IPS-15b (cell line): ENCODE measurements at regions not wholly inside any gene's neighbourhood (a gene's known extent, or its start where the extent isn't known, plus 50 kb on each side); places are given as distances from the start of the nearest gene placed in this dataset.

Experiments
- H3K27me3 ChIP-seq: one replicate; pipeline ENCODE4 v1.6.1; 2013; ENCODE audit warnings: low read length; ENCODE audit not compliant: control insufficient read depth, insufficient read depth
- H3K36me3 ChIP-seq: one replicate; pipeline ENCODE4 v1.6.1; 2013; ENCODE audit warnings: low read length; ENCODE audit not compliant: control insufficient read depth, insufficient read depth
- H3K4me1 ChIP-seq: one replicate; pipeline ENCODE4 v1.6.1; 2013; ENCODE audit warnings: mild to moderate bottlenecking, low read length; ENCODE audit not compliant: control insufficient read depth, insufficient read depth
- H3K4me3 ChIP-seq: one replicate; pipeline ENCODE4 v1.5.1; 2013; ENCODE audit warnings: low read depth, low read length
- H3K9ac ChIP-seq: one replicate; pipeline ENCODE4 v1.6.1; 2013; ENCODE audit warnings: low read depth, mild to moderate bottlenecking, low read length
- H3K9me3 ChIP-seq: one replicate; pipeline ENCODE4 v1.6.1; 2013; ENCODE audit warnings: mild to moderate bottlenecking, low read length; ENCODE audit not compliant: control insufficient read depth, insufficient read depth

- no peaks in the 10 kb centered on the region for H3K27me3 ChIP-seq
- no peaks in the 10 kb centered on the region for H3K4me1 ChIP-seq
- H3K9ac ChIP-seq: no peak overlapping the region
- no peaks in the 10 kb centered on the region for H3K36me3 ChIP-seq
- no peaks in the 10 kb centered on the region for H3K9me3 ChIP-seq
- no peak overlapping the region for H3K4me3 ChIP-seq
Measured at GRCh38 chr1:115428256-115428655, 90.2 kb upstream of the NGF start.

GRCh38 chr1:115426956-115427355 is 88.9 kb upstream of the NGF start:
- no peaks in the 10 kb centered on the region for H3K9me3 ChIP-seq
- H3K27me3 ChIP-seq: no peaks in the 10 kb centered on the region
- H3K4me3 ChIP-seq: no peak overlapping the region
- H3K9ac ChIP-seq: no peak overlapping the region
- no peaks in the 10 kb centered on the region for H3K36me3 ChIP-seq
- no peaks in the 10 kb centered on the region for H3K4me1 ChIP-seq

- no peak overlapping the region for H3K4me3 ChIP-seq
- H3K9ac ChIP-seq: no peak overlapping the region
- no peaks in the 10 kb centered on the region for H3K9me3 ChIP-seq
- H3K27me3 ChIP-seq: no peaks in the 10 kb centered on the region
- no peaks in the 10 kb centered on the region for H3K36me3 ChIP-seq
- H3K4me1 ChIP-seq: no peaks in the 10 kb centered on the region
Measured at GRCh38 chr1:115426231-115426771, 88.3 kb upstream of the NGF start.

GRCh38 chr1:115425442-115425841 is 87.4 kb upstream of the NGF start:
- Histone ChIP-seq H3K4me1 (no peaks in the 10 kb centered on the region), H3K4me3 (no peak overlapping the region), H3K9ac (no peak overlapping the region), H3K27me3 (no peaks in the 10 kb centered on the region), H3K9me3 (no peaks in the 10 kb centered on the region), H3K36me3 (no peaks in the 10 kb centered on the region)

- no peaks in the 10 kb centered on the region for H3K36me3 ChIP-seq
- H3K4me3 ChIP-seq: no peak overlapping the region
- no peaks in the 10 kb centered on the region for H3K4me1 ChIP-seq
- H3K9ac ChIP-seq: no peak overlapping the region
- no peaks in the 10 kb centered on the region for H3K27me3 ChIP-seq
- no peaks in the 10 kb centered on the region for H3K9me3 ChIP-seq
Measured at GRCh38 chr1:115423776-115424175, 85.7 kb upstream of the NGF start.

DNA sequence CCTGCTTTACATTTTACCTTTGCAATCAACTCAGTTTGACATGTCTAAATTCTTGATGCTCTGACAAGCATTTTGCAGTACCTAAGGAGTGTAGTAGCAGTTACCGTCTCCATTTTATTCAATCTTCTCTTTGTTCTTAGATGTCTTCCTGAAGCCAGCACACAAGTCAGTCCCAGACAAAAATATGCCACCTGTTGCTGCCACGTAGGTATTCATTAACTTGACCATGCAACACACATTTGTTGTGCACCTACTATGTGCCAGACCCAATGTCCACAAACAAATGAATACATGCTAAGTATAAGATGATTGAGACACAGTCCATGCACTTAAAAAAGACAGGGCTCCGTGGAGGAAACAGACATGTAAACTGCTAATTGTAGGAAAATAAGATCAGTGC is 81.5 kb upstream of the NGF start:
- Histone ChIP-seq H3K9ac (no peak overlapping the region), H3K27me3 (no peaks in the 10 kb centered on the region), H3K36me3 (no peaks in the 10 kb centered on the region), H3K9me3 (no peaks in the 10 kb centered on the region), H3K4me3 (no peak overlapping the region), H3K4me1 (no peaks in the 10 kb centered on the region)

DNA sequence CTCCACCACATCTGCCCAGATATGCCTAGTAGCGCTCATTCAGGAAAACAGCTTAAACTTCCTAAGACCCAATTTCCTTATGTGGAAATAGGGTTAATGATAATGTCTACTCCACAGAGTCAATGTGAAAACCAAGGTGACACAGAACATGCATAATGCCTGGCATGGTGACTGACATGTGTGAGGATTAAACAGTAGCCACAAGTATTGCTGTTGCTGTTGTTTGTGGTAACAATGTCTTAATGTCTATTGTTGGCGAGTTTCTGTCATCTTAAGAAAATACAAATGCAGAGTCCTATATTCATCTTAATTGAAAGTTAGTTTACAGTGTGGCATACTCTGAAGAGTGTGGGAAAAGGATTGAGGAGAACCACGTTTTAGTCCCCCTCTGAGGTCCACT is 75.6 kb upstream of the NGF start:
- Histone ChIP-seq H3K9ac (no peak overlapping the region), H3K27me3 (no peaks in the 10 kb centered on the region), H3K9me3 (no peaks in the 10 kb centered on the region), H3K4me3 (no peak overlapping the region), H3K36me3 (no peaks in the 10 kb centered on the region), H3K4me1 (peaks cover 3% of the 10 kb centered on the region)

- Histone ChIP-seq H3K4me3 (no peak overlapping the region), H3K4me1 (peaks cover 3% of the 10 kb centered on the region), H3K9me3 (no peaks in the 10 kb centered on the region), H3K36me3 (no peaks in the 10 kb centered on the region), H3K9ac (no peak overlapping the region), H3K27me3 (no peaks in the 10 kb centered on the region)
Measured at GRCh38 chr1:115413208-115413607, 75.2 kb upstream of the NGF start.

- Histone ChIP-seq H3K4me1 (peaks cover 3% of the 10 kb centered on the region), H3K27me3 (no peaks in the 10 kb centered on the region), H3K9me3 (no peaks in the 10 kb centered on the region), H3K9ac (no peak overlapping the region), H3K36me3 (no peaks in the 10 kb centered on the region), H3K4me3 (no peak overlapping the region)
Measured at GRCh38 chr1:115412733-115413132, 74.7 kb upstream of the NGF start.

DNA sequence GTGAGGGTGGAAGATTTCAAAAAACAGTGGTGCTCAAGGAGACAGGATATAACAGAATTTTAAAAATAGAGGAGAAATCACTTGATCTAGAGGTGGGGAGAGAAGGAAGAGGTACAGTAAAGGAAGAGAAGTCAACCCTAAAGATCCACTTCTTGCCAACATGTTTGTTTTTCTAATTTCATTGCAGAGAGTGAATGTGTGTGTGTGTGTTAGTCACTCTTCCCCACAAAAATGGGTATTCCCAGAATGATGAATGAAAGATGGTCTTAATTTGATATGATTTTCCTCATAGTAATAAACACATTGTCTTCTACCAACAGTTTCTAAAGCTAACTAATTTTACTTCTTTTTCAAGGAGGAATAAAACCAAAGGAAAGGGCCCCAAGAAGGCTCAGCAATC is 74.2 kb upstream of the NGF start:
- no peak overlapping the region for H3K9ac ChIP-seq
- H3K27me3 ChIP-seq: no peaks in the 10 kb centered on the region
- peaks cover 3% of the 10 kb centered on the region for H3K4me1 ChIP-seq
- H3K9me3 ChIP-seq: no peaks in the 10 kb centered on the region
- no peaks in the 10 kb centered on the region for H3K36me3 ChIP-seq
- H3K4me3 ChIP-seq: no peak overlapping the region

- H3K9me3 ChIP-seq: no peaks in the 10 kb centered on the region
- no peaks in the 10 kb centered on the region for H3K36me3 ChIP-seq
- no peaks in the 10 kb centered on the region for H3K27me3 ChIP-seq
- peaks cover 3% of the 10 kb centered on the region for H3K4me1 ChIP-seq
- H3K9ac ChIP-seq: no peak overlapping the region
- H3K4me3 ChIP-seq: no peak overlapping the region
Measured at GRCh38 chr1:115411371-115412063, 73.5 kb upstream of the NGF start.

DNA sequence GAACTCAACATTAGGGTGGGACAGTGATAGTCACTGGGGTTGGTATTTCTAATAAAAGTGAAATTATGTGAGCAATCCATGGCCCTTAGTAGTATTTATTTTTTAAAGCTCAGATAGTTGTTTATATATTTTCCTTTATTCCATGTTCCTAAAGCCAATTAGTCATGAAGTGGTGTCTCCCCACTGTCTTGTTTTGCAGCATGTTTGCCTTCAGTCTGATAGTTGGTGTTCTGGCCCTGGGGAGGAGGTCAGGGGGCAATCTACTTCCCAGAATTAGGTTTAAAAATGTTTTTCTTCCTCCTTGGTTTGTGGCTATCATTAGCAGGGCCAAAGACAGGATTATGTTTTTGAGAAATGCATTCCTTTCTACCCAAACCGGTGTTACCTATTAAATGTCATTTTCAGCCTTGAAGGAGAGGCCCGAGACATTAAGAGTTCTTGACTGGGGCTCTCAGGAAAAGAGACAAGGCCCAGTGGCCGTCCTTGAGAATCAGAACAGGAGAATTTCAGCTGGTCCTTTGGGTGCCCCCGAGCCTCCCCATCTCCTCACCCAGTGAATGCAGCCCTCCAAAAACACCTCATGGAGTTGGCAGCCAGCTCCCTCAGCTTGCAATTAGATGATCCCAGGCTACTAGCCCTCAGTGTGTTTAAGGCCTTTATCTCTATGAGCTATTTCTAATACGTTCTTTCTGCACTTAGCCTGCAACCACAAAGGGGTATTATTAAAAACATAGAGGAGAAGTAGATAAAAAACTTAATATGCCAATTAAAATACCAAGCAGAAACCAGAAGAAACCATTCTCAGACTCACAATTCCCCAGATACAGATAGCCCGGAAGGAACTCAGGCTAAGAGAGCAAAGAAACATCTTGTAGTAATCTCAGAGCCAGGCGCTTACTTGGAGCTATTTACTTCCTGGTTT is 71.3 kb upstream of the NGF start:
- Histone ChIP-seq H3K27me3 (no peaks in the 10 kb centered on the region), H3K9me3 (no peaks in the 10 kb centered on the region), H3K36me3 (no peaks in the 10 kb centered on the region), H3K4me1 (peaks cover 3% of the 10 kb centered on the region), H3K9ac (no peak overlapping the region), H3K4me3 (no peak overlapping the region)
